HCT116 (cell line): ENCODE measurements at regions not wholly inside any gene's neighbourhood (a gene's known extent, or its start where the extent isn't known, plus 50 kb on each side); places are given as distances from the start of the nearest gene placed in this dataset.

Source experiments
- ATAC-seq: fragments of 200-7000 bp; cut with Tn5 transposase; 2 replicates; pipeline ENCODE4 v1.9.1; 2020; ENCODE audit warnings: mild to moderate bottlenecking, moderate library complexity
- BruUV-seq: library from RNA; stranded (reverse); fragments of 400-500 nt; replicated peaks from 2 replicates; lab custom pipeline; 2021; lab: Mats Ljungman, UMichigan
- CTCF ChIA-PET: fragments of 300-600 bp; sonication (Branson Sonifier 250); formaldehyde crosslinking; loops from one replicate; lab custom pipeline; 2021; ENCODE audit warnings: antibody characterized with exemption; lab: Charles Lee
- POLR2A ChIA-PET: fragments of 300-600, 350-600 bp; sonication (Branson Sonifier 250); formaldehyde crosslinking; loops from one replicate; lab custom pipeline; 2021; ENCODE audit warnings: antibody characterized with exemption; lab: Charles Lee
- RAD21 ChIA-PET, 2 experiments: fragments of 300-600 bp; sonication (Branson Sonifier 250); formaldehyde crosslinking; loops; one replicate each; lab custom pipeline; 2023; ENCODE audit warnings: low total read pairs in 2 of 2; ENCODE audit not compliant: uncharacterized antibody in 2 of 2, unreplicated experiment in 2 of 2, low non-redundant PET in 1 of 2; lab: Charles Lee
- DNase-seq: peaks from one replicate; pipeline ENCODE4 v3.0.0-alpha.2; 2010; ENCODE audit warnings: low read depth, low spot score
- H2AFZ ChIP-seq: fragments of 200-600 bp; shearing (Covaris generic), sonication (generic); 2 replicates; pipeline ENCODE4 v1.6.1; 2017; ENCODE audit warnings: low read depth, mixed run types, mixed read lengths, antibody characterized with exemption, low read length; ENCODE audit not compliant: poor library complexity, severe bottlenecking
- H3K27ac ChIP-seq: 2 replicates; pipeline ENCODE4 v1.5.1; 2012; ENCODE audit warnings: low read depth, low read length
- H3K27me3 ChIP-seq: fragments of 200-600 bp; sonication (generic); 2 replicates; pipeline ENCODE4 v1.6.1; 2016; ENCODE audit warnings: mixed run types, low read length, mixed read lengths; ENCODE audit not compliant: insufficient read depth
- H3K36me3 ChIP-seq, 2 experiments: fragments of 200-500 bp in 1 of 2; fragments of 200-600 bp in 1 of 2; sonication (Bioruptor generic) in 1 of 2; sonication (generic) in 1 of 2; 2 replicates each; pipeline versions ENCODE4 v1.5.1 to v1.6.1; 2014 to 2016; ENCODE audit warnings: low read length in 2 of 2, inconsistent platforms in 1 of 2, mixed read lengths in 1 of 2, mixed run types in 1 of 2; ENCODE audit not compliant: insufficient read depth in 2 of 2, control insufficient read depth in 1 of 2
- H3K4me1 ChIP-seq, 2 experiments: fragments of 200-600 bp in 1 of 2; sonication (generic) in 1 of 2; 2 replicates each; pipeline versions ENCODE4 v1.5.1 to v1.6.1; 2012 to 2017; ENCODE audit warnings: low read length in 2 of 2, inconsistent platforms in 1 of 2, mild to moderate bottlenecking in 1 of 2, mixed read lengths in 1 of 2, mixed run types in 1 of 2, moderate library complexity in 1 of 2; ENCODE audit not compliant: insufficient read depth in 2 of 2, control insufficient read depth in 1 of 2
- H3K4me2 ChIP-seq: fragments of 200-600 bp; sonication (generic); 2 replicates; pipeline ENCODE4 v1.6.1; 2017; ENCODE audit warnings: mixed run types, low read length, mixed read lengths
- H3K4me3 ChIP-seq, 2 experiments: fragments of 200-600 bp in 1 of 2; sonication (generic) in 1 of 2; replicated peaks in 1 of 2; 2 replicates each; pipeline ENCODE4 v1.5.1; 2011 to 2016; ENCODE audit warnings: low read length in 2 of 2, control low read depth in 1 of 2, low read depth in 1 of 2, mild to moderate bottlenecking in 1 of 2, mixed read lengths in 1 of 2, mixed run types in 1 of 2
- H3K79me2 ChIP-seq: fragments of 200-600 bp; sonication (generic); 2 replicates; pipeline ENCODE4 v1.6.1; 2017; ENCODE audit warnings: mild to moderate bottlenecking, mixed run types, low read length, moderate library complexity, mixed read lengths; ENCODE audit not compliant: insufficient read depth
- H3K9ac ChIP-seq: fragments of 200-600 bp; sonication (generic); 2 replicates; pipeline ENCODE4 v1.6.1; 2016; ENCODE audit warnings: low read length, mixed read lengths
- H3K9me2 ChIP-seq: fragments of 200-600 bp; sonication (generic), shearing (Covaris generic); 2 replicates; pipeline ENCODE4 v1.6.1; 2017; ENCODE audit warnings: mixed run types, mild to moderate bottlenecking, moderate library complexity; ENCODE audit not compliant: insufficient read depth
- H3K9me3 ChIP-seq, 2 experiments: fragments of 200-500 bp in 1 of 2; fragments of 200-600 bp in 1 of 2; sonication (Bioruptor generic) in 1 of 2; sonication (generic) in 1 of 2; 2 replicates each; pipeline ENCODE4 v1.6.1; 2014 to 2017; ENCODE audit warnings: low read length in 2 of 2, mixed read lengths in 2 of 2, inconsistent platforms in 1 of 2, low read depth in 1 of 2, mild to moderate bottlenecking in 1 of 2, mixed run types in 1 of 2, moderate library complexity in 1 of 2; ENCODE audit not compliant: control insufficient read depth in 1 of 2, insufficient read depth in 1 of 2
- H4K20me1 ChIP-seq: fragments of 200-600 bp; sonication (generic), shearing (Covaris generic); 2 replicates; pipeline ENCODE4 v1.6.1; 2017; ENCODE audit warnings: mixed run types, mild to moderate bottlenecking, moderate library complexity; ENCODE audit not compliant: insufficient read depth
- CBX3 ChIP-seq: IDR thresholded peaks from 2 replicates; pipeline ENCODE4 v1.6.1; 2012; ENCODE audit warnings: low read depth
- EGR1 ChIP-seq: IDR thresholded peaks from 2 replicates; pipeline ENCODE4 v1.6.1; 2012; ENCODE audit warnings: low read depth
- ELF1 ChIP-seq: IDR thresholded peaks from 2 replicates; pipeline ENCODE4 v1.6.1; 2012; ENCODE audit warnings: low read depth, borderline replicate concordance
- EZH2 ChIP-seq: fragments of 200-600 bp; sonication (generic); IDR thresholded peaks from 2 replicates; pipeline ENCODE4 v1.6.1; 2017; ENCODE audit warnings: antibody characterized with exemption, mixed run types
- JUND ChIP-seq: IDR thresholded peaks from 2 replicates; pipeline ENCODE4 v1.6.1; 2012
- POLR2AphosphoS5 ChIP-seq: IDR thresholded peaks from 2 replicates; pipeline ENCODE4 v1.6.1; 2011; ENCODE audit warnings: mild to moderate bottlenecking, low read depth, low read length, moderate library complexity
- RAD21 ChIP-seq: IDR thresholded peaks from 2 replicates; pipeline ENCODE4 v1.6.1; 2012; ENCODE audit warnings: low read depth, mild to moderate bottlenecking
- SIN3A ChIP-seq: IDR thresholded peaks from 2 replicates; pipeline ENCODE4 v1.6.1; 2012; ENCODE audit warnings: low read depth
- SP1 ChIP-seq: IDR thresholded peaks from 2 replicates; pipeline ENCODE4 v1.6.1; 2012; ENCODE audit warnings: low read depth
- TCF7L2 ChIP-seq: IDR thresholded peaks from 2 replicates; pipeline ENCODE4 v1.7.0; 2011; ENCODE audit warnings: borderline replicate concordance, inconsistent platforms; ENCODE audit not compliant: insufficient read depth, insufficient read length; ENCODE audit errors: extremely low read depth
- YY1 ChIP-seq: IDR thresholded peaks from 2 replicates; pipeline ENCODE4 v1.6.1; 2011; ENCODE audit warnings: low read length, low read depth, moderate library complexity, mild to moderate bottlenecking; ENCODE audit not compliant: insufficient replicate concordance; ENCODE audit errors: extremely low read depth
- intact Hi-C: fragments of 100-400 bp; cut with micrococcal nuclease; formaldehyde crosslinking; loops from 2 replicates; pipeline ENCODE4 v1.10.0; 2022
- TF ChIP-seq, protein P1 (sequence below): IDR thresholded peaks from 2 replicates; pipeline ENCODE4 v1.6.1; 2011; ENCODE audit warnings: mild to moderate bottlenecking, low read length, moderate library complexity; ENCODE audit not compliant: insufficient replicate concordance; ENCODE audit errors: extremely low read depth
- TF ChIP-seq, protein P2 (sequence below): IDR thresholded peaks from 2 replicates; pipeline ENCODE4 v1.6.1; 2012

DNA sequence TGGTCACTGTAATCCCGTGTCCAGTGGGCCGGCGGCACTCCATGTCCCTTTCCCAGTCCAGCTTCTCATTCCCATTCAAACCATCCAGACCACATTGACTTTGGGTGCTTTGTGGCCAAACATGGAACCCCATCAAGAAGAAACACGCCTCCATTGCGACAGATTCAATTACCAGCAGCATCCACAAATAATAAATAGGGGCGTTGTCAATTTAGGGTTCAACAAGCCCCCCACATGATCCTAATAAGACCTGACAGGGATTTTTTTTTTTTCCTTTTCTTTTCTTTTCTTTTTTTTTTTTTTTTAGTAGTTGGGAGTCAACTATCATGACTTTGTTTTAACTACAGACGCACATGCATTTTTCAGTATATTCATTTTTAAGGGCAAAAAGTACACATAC lies 149.4 kb downstream of the DICER1 start:
- no peak overlapping the region for H3K9ac ChIP-seq
- ChIA-PET POLR2A (no interaction called here), RAD21 (no interaction called here), CTCF (no interaction called here)
- no peak overlapping the region for H3K27ac ChIP-seq
- H2AFZ ChIP-seq: no peak overlapping the region
- H3K9me2 ChIP-seq: no peaks in the 10 kb centered on the region
- DNase-seq (no peak), ATAC-seq (no peak)
- H3K4me3 ChIP-seq: no peak overlapping the region
- no peaks in the 10 kb centered on the region for H3K36me3 ChIP-seq
- no peak for TF ChIP-seq EZH2
- TF ChIP-seq SP1: no peak
- TF ChIP-seq JUND: no peak
- TF ChIP-seq SIN3A: no peak
- no peak for TF ChIP-seq POLR2AphosphoS5
- no peak for TF ChIP-seq CBX3
- no peak for TF ChIP-seq TCF7L2
- TF ChIP-seq, protein P1, sequence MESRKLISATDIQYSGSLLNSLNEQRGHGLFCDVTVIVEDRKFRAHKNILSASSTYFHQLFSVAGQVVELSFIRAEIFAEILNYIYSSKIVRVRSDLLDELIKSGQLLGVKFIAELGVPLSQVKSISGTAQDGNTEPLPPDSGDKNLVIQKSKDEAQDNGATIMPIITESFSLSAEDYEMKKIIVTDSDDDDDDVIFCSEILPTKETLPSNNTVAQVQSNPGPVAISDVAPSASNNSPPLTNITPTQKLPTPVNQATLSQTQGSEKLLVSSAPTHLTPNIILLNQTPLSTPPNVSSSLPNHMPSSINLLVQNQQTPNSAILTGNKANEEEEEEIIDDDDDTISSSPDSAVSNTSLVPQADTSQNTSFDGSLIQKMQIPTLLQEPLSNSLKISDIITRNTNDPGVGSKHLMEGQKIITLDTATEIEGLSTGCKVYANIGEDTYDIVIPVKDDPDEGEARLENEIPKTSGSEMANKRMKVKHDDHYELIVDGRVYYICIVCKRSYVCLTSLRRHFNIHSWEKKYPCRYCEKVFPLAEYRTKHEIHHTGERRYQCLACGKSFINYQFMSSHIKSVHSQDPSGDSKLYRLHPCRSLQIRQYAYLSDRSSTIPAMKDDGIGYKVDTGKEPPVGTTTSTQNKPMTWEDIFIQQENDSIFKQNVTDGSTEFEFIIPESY: no peak
- TF ChIP-seq ELF1: no peak
- no peak for TF ChIP-seq RAD21
- TF ChIP-seq EGR1: no peak
- no peak for TF ChIP-seq YY1
- TF ChIP-seq, protein P2, sequence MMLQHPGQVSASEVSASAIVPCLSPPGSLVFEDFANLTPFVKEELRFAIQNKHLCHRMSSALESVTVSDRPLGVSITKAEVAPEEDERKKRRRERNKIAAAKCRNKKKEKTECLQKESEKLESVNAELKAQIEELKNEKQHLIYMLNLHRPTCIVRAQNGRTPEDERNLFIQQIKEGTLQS: no peak
- no peaks in the 10 kb centered on the region for H3K4me1 ChIP-seq
- no TSS peak for BruUV-seq
- H3K4me2 ChIP-seq: no peak overlapping the region
- H4K20me1 ChIP-seq: no peaks in the 10 kb centered on the region
- H3K27me3 ChIP-seq: 0 out of 2 replicates have a peak, but pooled peaks cover 3% of the 10 kb centered on the region
- no peaks in the 10 kb centered on the region for H3K9me3 ChIP-seq
- intact Hi-C loops: no loop called here
- H3K79me2 ChIP-seq: no peaks in the 10 kb centered on the region
